Fibroblast of peridontal ligament (primary cell): ENCODE measurements at regions not wholly inside any gene's neighbourhood (a gene's known extent, or its start where the extent isn't known, plus 50 kb on each side); places are given as distances from the start of the nearest gene placed in this dataset.
"Not testable (repeated sequence)": the region's sequence is repeated elsewhere in the genome, so short reads cannot be mapped to it uniquely, and the experiment has no call there.

ENCODE experiments used
- DNase-seq: peaks from one replicate; pipeline ENCODE4 v3.0.0-alpha.2; 2010; ENCODE audit errors: extremely low read depth

DNA sequence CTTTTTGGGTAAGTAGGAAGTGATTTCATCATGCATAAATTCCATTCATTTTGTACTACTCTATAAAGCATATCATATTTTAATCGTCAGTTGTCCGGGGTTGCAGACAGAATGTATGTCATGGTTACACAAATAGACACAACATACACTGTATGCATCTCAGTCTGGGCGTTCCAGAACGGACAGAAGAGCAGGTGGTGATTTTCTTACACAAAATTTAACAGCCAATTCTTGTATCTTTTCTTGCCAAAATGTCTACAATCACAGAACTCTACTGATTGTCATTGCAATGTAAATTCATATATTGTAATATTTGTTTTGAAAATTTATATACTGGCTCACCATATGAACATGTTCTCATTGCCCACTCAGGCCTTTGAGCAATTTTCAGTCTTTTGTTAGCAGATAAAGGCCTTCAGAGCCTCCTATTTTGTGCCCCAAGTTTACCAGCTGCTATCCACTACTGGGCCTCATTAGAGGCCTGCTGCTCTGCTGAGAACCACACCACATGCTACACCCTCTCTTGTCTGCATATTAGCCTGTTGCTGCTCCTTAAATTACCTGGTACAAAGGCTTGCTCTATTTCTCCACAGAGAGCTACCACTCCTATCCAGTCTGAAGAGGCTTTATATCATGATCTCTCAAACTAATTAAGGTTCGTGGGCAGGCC lies 61.5 kb downstream of the PRDM13 start:
- DNase-seq, result no peak

DNA sequence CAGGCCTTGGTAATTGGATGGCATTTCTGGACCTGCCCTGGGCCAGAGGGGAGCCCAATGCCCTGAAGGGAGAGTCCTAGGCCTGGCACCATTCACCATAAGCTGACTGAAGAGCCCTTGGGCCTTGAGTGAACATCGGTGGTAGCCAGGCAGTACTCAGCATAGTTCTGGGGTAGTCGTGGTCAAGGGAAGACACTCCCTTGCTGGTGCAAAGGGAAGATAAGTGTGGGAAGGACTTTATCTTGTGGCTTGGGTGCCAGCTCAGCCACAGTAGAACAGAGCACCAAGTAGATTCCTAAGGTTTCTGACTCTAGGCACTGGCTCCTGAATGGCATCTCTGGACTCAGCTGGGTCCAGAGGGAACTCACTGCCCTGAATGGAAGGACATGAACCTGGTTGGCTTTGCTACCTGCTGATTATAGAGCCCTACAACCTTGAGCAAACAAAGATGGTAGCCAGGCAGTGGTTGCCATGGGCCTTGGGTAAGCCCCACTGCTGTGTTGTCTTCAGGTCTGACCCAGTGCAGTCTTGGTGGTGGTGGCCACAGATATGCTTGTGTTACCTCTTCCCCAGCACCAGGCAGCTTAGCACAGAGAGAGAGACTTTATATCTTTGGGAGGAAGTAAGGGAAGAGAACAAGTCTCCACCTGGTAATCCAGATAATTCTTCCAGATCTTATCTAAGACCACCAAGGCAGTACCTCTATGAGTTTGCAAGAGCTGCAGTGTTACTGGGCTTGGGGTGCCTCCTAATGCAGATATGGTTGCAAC lies 83.5 kb downstream of the PRDM13 start:
- no peak for DNase-seq

DNA sequence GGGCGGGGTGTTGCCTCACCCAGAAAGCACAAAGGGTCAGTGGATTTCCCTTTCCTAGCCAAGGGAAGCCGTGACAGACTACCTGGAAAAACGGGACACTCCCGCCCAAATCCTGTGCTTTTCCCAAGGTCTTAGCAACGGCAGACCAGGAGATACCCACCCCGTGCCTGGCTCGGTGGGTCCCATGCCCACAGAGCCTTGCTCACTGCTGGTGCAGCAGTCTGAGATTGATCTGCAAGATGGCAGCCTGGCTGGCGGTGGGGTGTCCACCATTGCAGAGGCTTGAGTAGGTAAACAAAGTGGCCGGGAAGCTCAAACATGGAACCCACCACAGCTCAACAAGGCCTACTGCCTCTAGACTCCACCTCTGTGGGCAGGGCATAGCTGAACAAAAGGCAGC lies 95.7 kb downstream of the PRDM13 start:
- not testable (repeated sequence) for DNase-seq

DNA sequence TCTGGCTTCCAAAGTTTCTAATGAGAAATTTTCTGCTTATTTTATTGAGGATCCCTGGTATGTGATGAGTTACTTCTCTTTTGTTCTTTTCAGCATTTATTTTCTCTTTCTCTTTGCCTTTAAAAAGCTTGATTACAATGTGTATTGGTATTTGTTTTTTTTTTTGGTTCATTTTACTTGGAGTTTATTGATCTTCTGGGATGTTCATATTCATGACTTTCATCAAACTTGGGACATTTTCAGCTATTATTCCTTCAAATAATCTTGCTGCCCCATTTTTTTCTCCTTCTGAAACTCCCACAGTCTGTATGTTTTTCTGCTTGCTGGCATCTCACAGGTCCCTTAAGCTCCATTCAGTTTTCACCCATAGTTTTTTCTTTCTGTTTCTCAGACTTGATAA lies 102.4 kb downstream of the PRDM13 start:
- DNase-seq, result no peak

DNA sequence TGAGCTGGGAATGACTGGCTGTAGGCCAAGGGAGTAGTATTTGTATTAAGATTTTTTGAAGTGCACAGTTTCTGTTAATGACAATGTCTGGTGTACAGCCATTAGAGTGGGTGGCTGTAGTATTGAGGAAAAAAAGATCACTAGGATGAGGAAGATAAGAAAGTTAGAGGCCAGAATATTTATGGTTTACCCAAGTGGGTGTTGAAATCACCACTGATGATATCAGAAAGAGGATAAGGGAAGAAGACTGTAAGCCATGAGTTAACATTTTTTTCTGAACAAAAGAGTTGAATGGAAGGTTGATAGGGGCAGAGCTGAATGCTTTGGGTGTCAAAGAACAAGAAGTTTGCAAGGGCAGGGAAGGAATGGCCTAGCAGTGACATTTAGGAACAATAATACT lies 104.7 kb downstream of the PRDM13 start:
- no peak for DNase-seq

DNA sequence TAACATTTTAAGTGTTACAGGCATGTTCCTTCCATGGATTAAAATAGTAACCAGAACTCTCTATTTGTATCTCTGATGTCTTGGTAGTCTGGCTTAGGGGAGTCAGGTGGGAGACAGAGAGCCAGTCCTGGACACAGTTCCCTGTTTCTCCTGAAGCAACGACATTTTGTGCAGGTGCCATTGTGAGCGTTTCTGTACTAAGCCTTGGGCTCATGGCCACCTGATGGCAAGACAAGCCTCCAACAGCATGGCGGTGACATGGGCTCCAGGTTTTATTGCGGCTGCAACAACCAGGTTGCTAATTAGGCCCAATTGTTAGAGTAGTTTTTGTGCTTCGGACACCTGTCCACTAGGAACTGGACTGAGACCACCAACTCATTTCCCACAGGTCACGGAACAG lies 105.3 kb downstream of the PRDM13 start:
- DNase-seq, result no peak

DNA sequence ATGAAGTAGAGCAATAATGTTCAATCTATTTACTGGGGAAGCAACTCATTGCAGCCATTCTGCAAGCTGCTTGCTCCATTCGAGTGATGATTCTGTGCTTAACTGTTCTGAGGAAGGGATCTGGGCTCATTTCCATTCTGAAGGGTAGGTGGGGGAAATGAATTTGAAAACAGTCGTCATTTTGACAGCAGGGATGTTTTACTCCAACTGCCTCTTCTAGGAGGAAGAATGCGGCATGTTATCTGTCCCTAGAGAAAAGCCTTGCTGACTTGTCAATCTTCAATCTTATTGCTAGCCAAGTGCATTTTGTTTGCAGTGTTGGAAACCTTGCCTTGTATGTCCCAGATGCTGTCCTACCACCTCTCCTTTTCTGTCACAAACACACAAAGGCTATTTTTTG lies 105.9 kb downstream of the PRDM13 start:
- DNase-seq, result no peak

DNA sequence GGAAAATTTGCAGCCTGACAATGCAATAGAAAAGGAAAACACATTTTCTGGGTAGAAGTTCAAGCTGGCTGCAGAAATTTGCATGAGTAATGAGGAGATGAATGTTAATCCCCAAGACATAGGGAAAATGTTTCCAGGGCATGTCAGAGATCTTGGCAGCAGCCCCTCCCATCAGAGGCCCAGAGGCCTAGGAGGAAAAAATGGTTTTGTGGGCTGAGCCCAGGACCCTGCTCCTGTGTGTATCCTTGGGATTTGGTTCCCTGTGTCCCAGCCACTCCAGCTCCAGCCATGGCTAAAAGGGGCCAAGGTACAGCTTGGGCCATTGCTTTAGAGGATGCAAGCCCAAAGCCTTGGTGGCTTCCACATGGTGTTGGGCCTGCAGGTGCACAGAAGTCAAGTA lies 115.4 kb downstream of the PRDM13 start:
- not testable (repeated sequence) for DNase-seq

DNA sequence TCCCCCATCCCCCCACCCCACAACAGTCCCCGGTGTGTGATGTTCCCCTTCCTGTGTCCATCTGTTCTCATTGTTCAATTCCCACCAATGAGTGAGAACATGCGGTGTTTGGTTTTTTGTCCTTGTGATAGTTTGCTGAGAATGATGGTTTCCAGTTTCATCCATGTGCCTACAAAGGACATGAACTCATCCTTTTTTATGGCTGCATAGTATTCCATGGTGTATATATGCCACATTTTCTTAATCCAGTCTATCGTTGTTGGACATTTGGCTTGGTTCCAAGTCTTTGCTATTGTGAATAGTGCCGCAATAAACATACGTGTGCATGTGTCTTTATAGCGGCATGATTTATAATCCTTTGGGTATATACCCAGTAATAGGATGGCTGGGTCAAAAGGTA lies 123.6 kb downstream of the PRDM13 start:
- not testable (repeated sequence) for DNase-seq

DNA sequence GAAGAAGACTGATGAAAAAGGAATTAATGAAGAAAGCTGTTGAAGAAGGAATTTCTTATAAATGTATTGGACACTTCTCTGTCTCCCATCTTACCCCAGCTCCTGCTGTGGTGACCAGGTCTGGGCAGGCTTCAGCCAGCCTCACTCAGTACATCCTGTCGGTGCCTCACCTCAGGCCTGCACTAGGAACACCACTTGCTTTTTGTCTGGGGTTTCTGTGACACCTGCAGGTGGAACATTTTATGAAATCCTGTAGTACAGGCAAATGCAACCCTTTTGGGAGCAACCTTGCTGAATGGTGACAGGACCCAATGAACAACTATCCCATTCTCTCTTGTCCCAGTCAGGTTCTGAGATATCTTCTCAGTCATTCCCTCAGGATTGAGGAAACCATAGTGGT lies 129.7 kb downstream of the PRDM13 start:
- DNase-seq, result no peak

DNA sequence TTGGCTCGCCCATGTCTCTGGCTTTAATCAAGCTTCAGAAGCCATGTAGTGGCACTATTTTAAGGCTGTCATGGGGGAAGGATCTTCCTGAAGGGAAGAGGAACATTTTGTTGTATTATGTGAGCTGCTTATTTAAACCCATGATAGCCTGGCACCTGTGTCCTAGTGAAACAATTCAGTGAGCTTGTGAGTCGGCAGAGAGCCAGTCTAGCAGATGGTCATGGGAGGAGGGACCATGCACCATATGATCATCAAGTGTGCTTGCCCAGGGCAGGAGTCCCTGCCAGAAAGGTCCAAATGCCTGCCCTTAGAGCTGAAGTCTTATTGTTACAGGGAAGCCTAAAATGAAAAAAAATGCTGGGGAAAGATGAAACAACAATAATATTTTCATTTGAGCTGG lies 132.9 kb downstream of the PRDM13 start:
- no peak for DNase-seq

DNA sequence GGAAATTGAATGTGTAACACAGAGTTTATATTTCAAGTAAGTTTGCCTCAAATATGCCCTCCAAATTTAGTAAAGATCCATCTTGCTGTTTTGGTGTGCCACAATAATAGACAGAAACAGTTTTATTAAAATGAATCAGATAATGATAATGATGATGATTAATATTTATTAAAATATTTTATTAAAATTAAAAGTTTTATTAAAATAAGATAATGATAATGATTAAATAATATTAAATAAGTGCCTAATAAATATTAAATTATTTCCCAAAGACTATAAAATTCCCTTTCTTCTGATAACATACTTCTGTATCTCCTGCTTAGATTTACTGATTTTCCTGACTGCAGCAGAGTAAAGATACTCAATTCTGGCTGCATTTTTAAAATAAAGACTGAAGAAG lies 134.5 kb downstream of the PRDM13 start:
- no peak for DNase-seq

DNA sequence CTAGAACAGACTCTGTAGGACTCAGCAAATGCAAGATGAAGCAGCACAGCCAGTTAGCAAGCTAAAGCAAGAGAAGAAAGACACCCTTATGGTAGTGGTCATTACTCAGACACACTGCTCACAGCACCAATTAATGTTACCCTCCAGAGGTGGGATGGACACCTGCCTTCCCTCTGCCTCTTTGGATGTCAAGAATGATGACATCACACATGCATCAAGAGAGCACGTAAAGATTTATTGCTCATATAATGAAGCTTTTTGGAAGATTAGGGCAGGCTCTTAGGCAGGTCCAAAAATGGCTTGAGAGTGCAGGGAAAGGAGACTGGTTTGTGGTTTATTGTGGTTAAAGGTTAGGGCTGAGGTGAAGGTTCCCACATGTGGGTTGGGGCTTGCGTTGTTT lies 137.0 kb downstream of the PRDM13 start:
- no peak for DNase-seq

DNA sequence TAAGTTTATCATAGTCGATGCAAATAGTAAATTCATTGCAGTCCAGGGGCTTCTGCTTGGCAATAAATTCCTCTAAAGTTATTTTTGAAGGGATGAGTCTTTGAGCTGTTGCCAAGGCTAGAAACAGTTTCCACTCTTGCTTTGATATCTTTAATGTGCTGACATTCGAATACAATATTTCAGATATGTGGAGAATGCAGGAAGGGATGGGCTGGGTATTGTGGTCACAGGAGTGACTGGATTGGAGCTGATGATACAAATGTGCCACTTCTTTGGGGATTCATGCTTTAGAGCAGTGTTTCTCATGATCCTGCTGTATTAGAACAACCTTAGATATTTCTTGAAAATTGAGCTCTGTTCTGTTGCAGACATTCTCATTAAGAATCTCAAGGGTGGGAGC lies 139.0 kb downstream of the PRDM13 start:
- DNase-seq, result no peak

DNA sequence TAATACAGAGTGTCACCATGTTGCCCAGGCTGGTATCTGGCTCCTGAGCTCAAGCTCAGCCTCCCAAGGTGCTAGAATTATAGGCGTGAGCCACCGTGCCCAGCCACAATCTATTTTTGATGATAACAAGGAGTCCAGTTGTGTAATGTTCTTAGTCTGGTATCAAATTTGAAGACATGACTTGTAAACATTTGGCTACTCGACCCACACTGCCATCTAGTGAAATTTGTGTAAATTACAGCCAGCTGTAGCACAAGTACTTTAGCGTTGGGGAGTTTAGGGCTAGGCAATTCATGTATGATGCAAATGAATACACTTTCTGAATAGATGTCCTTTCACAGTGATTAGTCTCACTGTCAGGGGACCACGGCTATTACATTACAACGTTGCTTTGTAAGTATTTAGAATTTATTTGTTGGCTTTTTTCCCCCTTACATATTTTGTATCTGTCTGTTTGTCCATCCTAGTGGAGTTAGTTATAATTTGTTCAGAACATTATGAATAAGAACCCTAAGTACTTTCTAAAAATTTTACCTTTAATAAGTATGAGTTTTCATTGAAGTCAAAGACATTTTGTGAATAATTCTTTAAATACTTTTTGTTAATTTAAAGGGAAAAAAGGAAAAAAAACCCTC lies 139.7 kb downstream of the PRDM13 start:
- peak; percentile 85 for DNase-seq

DNA sequence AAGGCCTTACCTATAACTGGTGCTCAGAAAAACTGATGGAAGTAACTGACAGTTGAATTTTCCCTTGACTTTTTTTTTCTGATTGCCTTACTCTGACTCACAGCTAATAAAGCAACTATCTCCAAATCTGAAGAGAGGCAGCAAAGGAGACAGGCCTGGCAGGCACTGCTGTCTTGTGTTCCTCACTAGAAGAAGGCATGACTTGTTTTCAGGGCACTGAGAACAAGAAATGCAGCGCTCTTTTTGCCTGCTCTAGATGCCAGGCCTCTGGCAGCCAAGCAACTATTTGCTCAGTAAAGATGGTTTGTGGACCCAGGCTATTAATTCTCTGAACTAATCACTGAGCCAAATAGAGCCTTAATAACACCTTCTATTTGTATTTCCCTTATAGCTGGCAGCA lies 155.1 kb downstream of the PRDM13 start:
- DNase-seq, result no peak

DNA sequence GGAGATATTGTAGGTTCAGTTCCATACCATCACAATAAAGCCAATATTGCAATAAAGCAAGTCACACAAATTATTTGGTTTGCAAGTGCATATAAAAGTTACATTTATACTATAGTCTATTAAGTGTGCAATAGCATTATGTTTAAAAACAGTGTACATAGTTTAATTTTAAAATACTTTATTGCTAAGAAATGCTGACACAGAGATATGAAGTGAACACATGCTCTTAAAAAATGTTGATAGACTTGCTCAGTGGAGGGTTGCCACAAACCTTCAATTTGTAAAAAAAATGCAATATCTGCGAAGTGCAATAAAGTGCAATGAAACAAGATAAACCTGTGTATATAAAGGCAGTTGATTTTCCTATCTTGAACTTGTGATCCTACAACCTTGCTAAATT lies 161.5 kb downstream of the PRDM13 start:
- no peak for DNase-seq

DNA sequence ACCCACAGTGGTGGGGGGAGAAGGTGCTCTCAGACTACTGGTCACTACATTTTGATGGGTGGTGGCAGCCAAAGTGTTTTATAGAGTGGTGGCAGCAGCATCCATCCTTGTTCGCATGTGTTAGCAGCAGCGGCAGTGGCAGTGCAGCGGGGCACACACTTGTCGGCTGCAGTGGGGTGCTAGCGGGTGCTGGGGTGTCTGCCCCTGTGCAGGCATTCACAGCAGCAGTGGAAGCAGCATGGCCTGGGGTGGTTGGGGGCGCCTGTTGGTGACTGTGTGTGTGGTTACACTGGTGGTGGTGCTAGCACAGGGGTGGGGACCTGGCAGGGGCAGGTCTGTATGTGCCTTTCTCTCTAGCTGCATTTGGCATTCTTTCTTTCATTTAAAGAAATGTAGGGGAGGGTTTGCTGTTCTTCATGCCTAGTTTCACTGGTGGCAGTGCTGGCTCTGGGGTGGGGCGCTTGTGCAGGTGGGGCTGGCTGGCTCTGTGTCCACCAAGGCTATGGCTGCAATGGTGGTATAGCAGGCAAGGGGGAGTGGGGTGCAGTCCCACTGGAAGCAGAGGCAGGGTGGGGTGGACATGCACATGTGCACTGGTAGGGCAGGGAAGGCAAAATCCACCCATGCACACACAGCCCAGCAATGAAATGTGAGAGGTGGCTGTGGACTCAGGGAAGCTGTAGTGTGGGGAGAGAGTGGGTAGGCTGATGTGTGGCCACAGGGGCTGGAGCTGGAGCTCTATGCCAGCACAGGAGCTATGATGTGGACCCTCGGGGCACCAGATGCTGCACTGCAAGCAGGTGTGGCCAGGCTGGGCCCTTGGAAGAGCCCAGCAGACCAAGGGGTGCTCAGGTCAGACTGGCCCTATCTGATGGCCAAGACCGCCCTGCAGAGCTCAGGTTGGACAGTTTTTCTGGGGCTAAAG lies 173.3 kb downstream of the PRDM13 start:
- DNase-seq, result no peak

DNA sequence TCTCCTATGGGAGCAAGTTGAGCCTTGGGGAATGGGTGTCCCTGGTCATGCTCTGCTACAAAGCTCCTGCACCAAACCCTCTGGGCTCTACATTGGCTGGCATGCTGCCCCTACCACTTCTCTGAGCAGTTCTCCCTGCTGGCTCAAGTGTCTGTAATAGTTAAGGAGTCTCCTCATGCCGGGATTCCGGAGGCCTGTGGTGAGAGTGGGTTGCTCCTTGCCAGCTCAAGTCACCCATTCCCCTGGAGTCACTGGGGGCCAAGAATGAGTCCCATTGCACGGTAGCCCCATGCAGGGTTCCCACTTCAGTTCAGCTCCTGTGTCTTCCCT lies 173.9 kb downstream of the PRDM13 start:
- no peak for DNase-seq

DNA sequence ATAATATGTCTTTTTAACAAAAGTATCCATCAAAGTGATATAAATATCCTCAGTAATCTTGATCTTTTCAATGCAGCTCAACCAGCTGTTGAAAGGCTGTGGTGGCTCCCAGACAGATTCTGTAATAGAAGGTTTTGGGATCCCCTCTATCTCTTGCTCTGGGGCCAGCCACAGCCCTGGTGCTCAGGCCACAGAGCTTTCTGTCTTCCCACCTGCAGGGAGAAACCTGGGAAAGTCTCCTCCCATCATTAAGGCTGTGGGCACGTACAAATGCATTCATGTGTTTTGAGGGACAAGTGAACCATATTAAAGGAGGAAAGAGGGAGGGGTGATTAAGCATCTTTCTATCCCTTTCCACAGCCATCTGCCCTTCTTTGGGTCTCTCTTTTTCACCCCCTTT lies 183.1 kb downstream of the PRDM13 start:
- DNase-seq, result no peak

DNA sequence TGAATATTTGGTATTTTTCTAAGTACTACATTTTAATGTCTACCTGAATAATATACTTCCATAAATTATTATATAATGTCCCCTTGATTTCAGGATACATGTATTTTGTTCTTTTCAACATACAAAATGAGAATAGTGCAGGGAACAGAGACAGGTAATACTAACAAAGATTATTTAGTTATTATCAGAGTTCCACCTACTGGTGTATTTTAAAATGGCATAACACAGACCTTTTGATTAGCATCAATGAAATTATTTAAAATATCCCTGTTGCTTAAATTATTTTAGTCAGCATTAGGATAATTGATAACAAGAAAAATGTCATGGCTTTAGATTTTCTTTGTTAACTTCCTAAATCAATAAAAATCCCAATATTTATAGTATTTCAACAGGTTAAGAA lies 184.0 kb downstream of the PRDM13 start:
- peak; percentile 4 for DNase-seq

DNA sequence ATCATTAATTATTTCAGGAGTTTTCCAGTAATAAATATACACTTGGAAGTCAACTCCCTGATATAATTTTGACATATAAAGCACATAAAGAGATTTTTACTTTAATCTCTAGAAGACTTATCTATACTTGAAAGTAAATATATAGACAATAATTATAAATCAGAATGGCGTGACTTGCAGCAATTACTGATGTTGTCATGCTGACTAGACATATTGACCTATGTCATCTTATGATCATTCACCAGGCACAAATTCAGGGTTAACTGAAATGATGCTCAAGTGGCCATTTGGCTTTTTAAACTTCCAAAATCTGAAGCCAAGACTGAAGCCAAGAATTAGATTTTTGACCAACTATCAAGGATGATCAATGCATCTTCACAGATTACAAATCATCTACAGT lies 192.2 kb downstream of the MCHR2 start:
- DNase-seq, result no peak
